NT2/D1 (cell line): ENCODE measurements at regions not wholly inside any gene's neighbourhood (a gene's known extent, or its start where the extent isn't known, plus 50 kb on each side); places are given as distances from the start of the nearest gene placed in this dataset.

ENCODE experiments used
- YY1 ChIP-seq: IDR thresholded peaks from 2 replicates; pipeline ENCODE4 v1.6.1; 2011; ENCODE audit not compliant: insufficient read length, insufficient read depth
- ZNF274 ChIP-seq: IDR thresholded peaks from 2 replicates; pipeline ENCODE4 v1.6.1; 2011; ENCODE audit warnings: mild to moderate bottlenecking, low read depth, low read length

DNA sequence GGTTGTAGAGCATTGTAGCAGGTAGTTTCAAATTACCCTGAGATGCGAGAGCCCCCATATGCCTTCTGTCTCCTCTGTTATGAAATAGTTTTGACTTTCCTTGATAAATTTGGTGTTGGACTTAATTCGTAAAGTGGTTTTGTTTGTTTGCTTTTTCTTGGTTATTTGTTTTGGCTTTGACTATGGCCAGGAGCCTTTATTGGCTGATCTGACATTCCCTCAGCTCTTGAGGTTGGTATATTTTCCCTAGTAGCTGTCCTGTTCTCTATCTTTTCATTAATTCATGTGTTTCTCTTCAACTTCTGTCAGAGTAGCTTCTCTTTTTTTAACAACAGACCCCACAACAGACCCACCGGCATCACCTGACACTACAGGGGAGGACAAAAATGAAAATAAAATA, 457.4 kb upstream of the MANEA start:
- TF ChIP-seq YY1 (no peak), ZNF274 (no peak)
